ENCODE measurements at regions not wholly inside any gene's neighbourhood (a gene's known extent, or its start where the extent isn't known, plus 50 kb on each side); places are given as distances from the start of the nearest gene placed in this dataset.

GRCh38 chr2:82697231-82697630 is 1761.8 kb downstream of the SUCLG1 start:
- Histone ChIP-seq H3K36me3 (ENCODE audit: insufficient read depth, low read length) (no peaks in the 10 kb centered on the region), H2AFZ (ENCODE audit: low read depth, low read length) (no peak overlapping the region), H3K4me1 (ENCODE audit: insufficient read depth, low read length) (no peaks in the 10 kb centered on the region), H3K4me3 (ENCODE audit: low read length) (no peak overlapping the region), H3K9me3 (ENCODE audit: low read length) (no peaks in the 10 kb centered on the region), H3K27me3 (ENCODE audit: insufficient read depth, low read length) (no peaks in the 10 kb centered on the region)

- Histone ChIP-seq H3K36me3 (ENCODE audit: insufficient read depth, low read length) (no peaks in the 10 kb centered on the region), H3K9me3 (ENCODE audit: low read length) (no peaks in the 10 kb centered on the region), H3K4me3 (ENCODE audit: low read length) (no peak overlapping the region), H2AFZ (ENCODE audit: low read depth, low read length) (no peak overlapping the region), H3K4me1 (ENCODE audit: insufficient read depth, low read length) (no peaks in the 10 kb centered on the region), H3K27me3 (ENCODE audit: insufficient read depth, low read length) (no peaks in the 10 kb centered on the region)
Observed at GRCh38 chr2:82694431-82694830, 1764.6 kb downstream of the SUCLG1 start.

GRCh38 chr2:82690757-82691411 is 1768.2 kb downstream of the SUCLG1 start:
- Histone ChIP-seq H3K36me3 (ENCODE audit: insufficient read depth, low read length) (no peaks in the 10 kb centered on the region), H3K4me1 (ENCODE audit: insufficient read depth, low read length) (no peaks in the 10 kb centered on the region), H3K4me3 (ENCODE audit: low read length) (no peak overlapping the region), H3K9me3 (ENCODE audit: low read length) (no peaks in the 10 kb centered on the region), H2AFZ (ENCODE audit: low read depth, low read length) (no peak overlapping the region), H3K27me3 (ENCODE audit: insufficient read depth, low read length) (no peaks in the 10 kb centered on the region)

GRCh38 chr2:82675186-82675585 is 1783.9 kb downstream of the SUCLG1 start:
- H3K9me3 ChIP-seq (ENCODE audit: low read length), result no peaks in the 10 kb centered on the region
- H3K4me3 ChIP-seq (ENCODE audit: low read length), result no peak overlapping the region
- H3K36me3 ChIP-seq (ENCODE audit: insufficient read depth, low read length), result no peaks in the 10 kb centered on the region
- H3K27me3 ChIP-seq (ENCODE audit: insufficient read depth, low read length), result no peaks in the 10 kb centered on the region
- H2AFZ ChIP-seq (ENCODE audit: low read depth, low read length), result no peak overlapping the region
- H3K4me1 ChIP-seq (ENCODE audit: insufficient read depth, low read length), result no peaks in the 10 kb centered on the region

- H2AFZ ChIP-seq (ENCODE audit: low read depth, low read length), result no peak overlapping the region
- no peak overlapping the region for H3K4me3 ChIP-seq (ENCODE audit: low read length)
- H3K9me3 ChIP-seq (ENCODE audit: low read length), result no peaks in the 10 kb centered on the region
- no peaks in the 10 kb centered on the region for H3K4me1 ChIP-seq (ENCODE audit: insufficient read depth, low read length)
- H3K36me3 ChIP-seq (ENCODE audit: insufficient read depth, low read length), result no peaks in the 10 kb centered on the region
- no peaks in the 10 kb centered on the region for H3K27me3 ChIP-seq (ENCODE audit: insufficient read depth, low read length)
Observed at GRCh38 chr2:82674652-82675051, 1784.4 kb downstream of the SUCLG1 start.

GRCh38 chr2:82667491-82667890 is 1791.6 kb downstream of the SUCLG1 start:
- Histone ChIP-seq H2AFZ (ENCODE audit: low read depth, low read length) (no peak overlapping the region), H3K27me3 (ENCODE audit: insufficient read depth, low read length) (no peaks in the 10 kb centered on the region), H3K4me1 (ENCODE audit: insufficient read depth, low read length) (no peaks in the 10 kb centered on the region), H3K9me3 (ENCODE audit: low read length) (no peaks in the 10 kb centered on the region), H3K36me3 (ENCODE audit: insufficient read depth, low read length) (no peaks in the 10 kb centered on the region), H3K4me3 (ENCODE audit: low read length) (no peak overlapping the region)

- Histone ChIP-seq H3K9me3 (ENCODE audit: low read length) (no peaks in the 10 kb centered on the region), H2AFZ (ENCODE audit: low read depth, low read length) (no peak overlapping the region), H3K27me3 (ENCODE audit: insufficient read depth, low read length) (no peaks in the 10 kb centered on the region), H3K4me3 (ENCODE audit: low read length) (no peak overlapping the region), H3K4me1 (ENCODE audit: insufficient read depth, low read length) (no peaks in the 10 kb centered on the region), H3K36me3 (ENCODE audit: insufficient read depth, low read length) (no peaks in the 10 kb centered on the region)
Observed at GRCh38 chr2:82665691-82666090, 1793.4 kb downstream of the SUCLG1 start.

- Histone ChIP-seq H3K36me3 (ENCODE audit: insufficient read depth, low read length) (no peaks in the 10 kb centered on the region), H3K27me3 (ENCODE audit: insufficient read depth, low read length) (no peaks in the 10 kb centered on the region), H2AFZ (ENCODE audit: low read depth, low read length) (no peak overlapping the region), H3K4me1 (ENCODE audit: insufficient read depth, low read length) (no peaks in the 10 kb centered on the region), H3K9me3 (ENCODE audit: low read length) (no peaks in the 10 kb centered on the region), H3K4me3 (ENCODE audit: low read length) (no peak overlapping the region)
Observed at GRCh38 chr2:82657106-82657505, 1802.0 kb downstream of the SUCLG1 start.

- Histone ChIP-seq H3K4me1 (ENCODE audit: insufficient read depth, low read length) (no peaks in the 10 kb centered on the region), H3K36me3 (ENCODE audit: insufficient read depth, low read length) (no peaks in the 10 kb centered on the region), H3K27me3 (ENCODE audit: insufficient read depth, low read length) (no peaks in the 10 kb centered on the region), H3K4me3 (ENCODE audit: low read length) (no peak overlapping the region), H3K9me3 (ENCODE audit: low read length) (no peaks in the 10 kb centered on the region), H2AFZ (ENCODE audit: low read depth, low read length) (no peak overlapping the region)
Observed at GRCh38 chr2:82656420-82656819, 1802.7 kb downstream of the SUCLG1 start.

GRCh38 chr2:82652117-82652516 is 1807.0 kb downstream of the SUCLG1 start:
- H3K9me3 ChIP-seq (ENCODE audit: low read length), result no peaks in the 10 kb centered on the region
- H3K27me3 ChIP-seq (ENCODE audit: insufficient read depth, low read length), result no peaks in the 10 kb centered on the region
- no peak overlapping the region for H3K4me3 ChIP-seq (ENCODE audit: low read length)
- H3K4me1 ChIP-seq (ENCODE audit: insufficient read depth, low read length), result no peaks in the 10 kb centered on the region
- H2AFZ ChIP-seq (ENCODE audit: low read depth, low read length), result no peak overlapping the region
- H3K36me3 ChIP-seq (ENCODE audit: insufficient read depth, low read length), result no peaks in the 10 kb centered on the region

GRCh38 chr2:82650038-82650437 is 1809.0 kb downstream of the SUCLG1 start:
- Histone ChIP-seq H3K36me3 (ENCODE audit: insufficient read depth, low read length) (no peaks in the 10 kb centered on the region), H3K9me3 (ENCODE audit: low read length) (no peaks in the 10 kb centered on the region), H3K4me1 (ENCODE audit: insufficient read depth, low read length) (no peaks in the 10 kb centered on the region)

GRCh38 chr2:82641598-82642180 is 1817.4 kb downstream of the SUCLG1 start:
- H3K9me3 ChIP-seq (ENCODE audit: low read length), result no peaks in the 10 kb centered on the region
- no peaks in the 10 kb centered on the region for H3K36me3 ChIP-seq (ENCODE audit: insufficient read depth, low read length)
- H2AFZ ChIP-seq (ENCODE audit: low read depth, low read length), result no peak overlapping the region
- no peaks in the 10 kb centered on the region for H3K27me3 ChIP-seq (ENCODE audit: insufficient read depth, low read length)
- no peaks in the 10 kb centered on the region for H3K4me1 ChIP-seq (ENCODE audit: insufficient read depth, low read length)
- H3K4me3 ChIP-seq (ENCODE audit: low read length), result no peak overlapping the region

More at GRCh38 chr2:82650038-82650437, 1809.0 kb downstream of the SUCLG1 start:
- Histone ChIP-seq H3K27me3 (ENCODE audit: insufficient read depth, low read length) (no peaks in the 10 kb centered on the region), H2AFZ (ENCODE audit: low read depth, low read length) (no peak overlapping the region), H3K4me3 (ENCODE audit: low read length) (no peak overlapping the region)

- H3K36me3 ChIP-seq (ENCODE audit: insufficient read depth, low read length), result no peaks in the 10 kb centered on the region
- H3K4me1 ChIP-seq (ENCODE audit: insufficient read depth, low read length), result no peaks in the 10 kb centered on the region
- no peak overlapping the region for H3K4me3 ChIP-seq (ENCODE audit: low read length)
- no peak overlapping the region for H2AFZ ChIP-seq (ENCODE audit: low read depth, low read length)
- no peaks in the 10 kb centered on the region for H3K9me3 ChIP-seq (ENCODE audit: low read length)
- no peaks in the 10 kb centered on the region for H3K27me3 ChIP-seq (ENCODE audit: insufficient read depth, low read length)
Observed at GRCh38 chr2:82636402-82637020, 1822.6 kb downstream of the SUCLG1 start.
